Embryonic facial prominence (tissue), 1 donor: ENCODE measurements at regions not wholly inside any gene's neighbourhood (a gene's known extent, or its start where the extent isn't known, plus 50 kb on each side); places are given as distances from the start of the nearest gene placed in this dataset.

Experiments
- DNase-seq: peaks from one replicate; pipeline ENCODE4 v3.0.0-alpha.2; 2016; ENCODE audit errors: extremely low spot score

GRCh38 chr12:90149453-90149852, 440.8 kb upstream of the ATP2B1 start:
- no peak for DNase-seq

DNA sequence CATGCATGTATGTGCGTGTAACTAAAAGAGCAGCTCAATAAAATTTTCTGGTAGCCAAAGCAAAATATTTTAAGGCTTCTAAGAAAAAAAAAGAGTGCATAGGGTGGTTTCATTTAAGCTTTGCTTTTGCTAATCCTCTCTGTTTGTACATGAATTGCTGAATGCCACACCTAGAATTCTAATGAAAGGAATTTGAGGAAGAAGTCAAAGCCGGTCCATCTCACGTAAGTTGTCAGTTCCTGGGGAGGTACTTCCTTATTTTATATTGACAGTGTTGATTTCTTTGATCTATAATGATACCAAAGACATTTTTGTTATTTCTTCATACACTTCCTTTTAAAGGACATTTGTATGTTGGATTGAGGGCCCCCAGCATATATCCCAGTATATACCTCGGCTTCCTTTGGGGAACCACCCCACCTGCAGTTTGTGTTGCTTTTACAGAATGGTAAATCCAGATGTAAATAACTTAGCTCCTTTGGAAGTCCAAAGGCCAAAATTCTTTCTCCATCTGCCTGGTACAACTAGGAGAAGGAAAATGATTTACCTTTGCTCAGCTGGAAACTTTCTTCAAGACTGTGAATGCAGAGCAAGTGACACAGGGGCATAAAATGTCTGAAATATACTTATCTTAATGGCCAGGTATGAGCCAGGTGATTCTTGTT, 420.9 kb upstream of the ATP2B1 start:
- DNase-seq: no peak

- DNase-seq: no peak
These were observed 419.9 kb upstream of the ATP2B1 start for GRCh38 chr12:90128526-90128925.

DNA sequence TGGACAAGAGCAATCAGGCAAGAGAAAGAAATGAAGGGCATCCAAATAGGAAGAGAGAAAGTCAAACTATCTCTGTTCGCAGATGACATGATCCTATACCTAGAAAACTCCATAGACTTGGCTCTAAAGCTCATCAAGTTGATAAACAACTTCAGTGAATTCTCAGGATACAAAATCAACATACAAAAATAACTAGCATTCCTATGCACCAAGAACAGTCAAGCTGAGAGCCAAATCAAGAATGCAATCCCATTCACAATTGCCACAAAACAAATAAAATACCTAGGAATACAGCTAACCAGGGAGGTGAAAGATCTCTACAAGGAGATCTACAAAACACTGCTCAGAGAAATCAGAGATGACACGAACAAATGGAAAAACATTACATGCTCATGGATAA, 417.5 kb upstream of the ATP2B1 start:
- DNase-seq: no peak

- no peak for DNase-seq
These were observed 416.3 kb upstream of the ATP2B1 start for GRCh38 chr12:90124914-90125313.

DNA sequence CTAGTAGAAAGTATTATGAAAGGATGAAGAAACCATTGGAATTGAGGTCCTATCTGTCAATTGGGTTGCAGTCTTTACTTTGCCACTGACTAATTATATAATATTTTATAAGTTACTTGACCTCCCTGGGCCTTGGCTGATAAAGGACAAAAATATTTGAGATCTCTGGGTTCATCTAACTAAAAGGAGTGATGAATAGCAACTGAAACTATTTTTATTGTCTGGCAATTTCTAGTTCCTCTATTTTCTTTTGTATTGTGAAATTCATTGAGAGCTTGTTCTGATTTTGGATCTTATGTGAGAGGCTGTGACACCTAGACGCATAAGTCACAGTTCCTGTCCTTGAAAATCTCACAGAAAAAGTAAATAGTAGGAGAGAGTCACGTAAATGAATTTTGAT, 415.7 kb upstream of the ATP2B1 start:
- DNase-seq: no peak

GRCh38 chr12:90122681-90123080, 414.0 kb upstream of the ATP2B1 start:
- DNase-seq: no peak

GRCh38 chr12:90120627-90121026, 412.0 kb upstream of the ATP2B1 start:
- no peak for DNase-seq

DNA sequence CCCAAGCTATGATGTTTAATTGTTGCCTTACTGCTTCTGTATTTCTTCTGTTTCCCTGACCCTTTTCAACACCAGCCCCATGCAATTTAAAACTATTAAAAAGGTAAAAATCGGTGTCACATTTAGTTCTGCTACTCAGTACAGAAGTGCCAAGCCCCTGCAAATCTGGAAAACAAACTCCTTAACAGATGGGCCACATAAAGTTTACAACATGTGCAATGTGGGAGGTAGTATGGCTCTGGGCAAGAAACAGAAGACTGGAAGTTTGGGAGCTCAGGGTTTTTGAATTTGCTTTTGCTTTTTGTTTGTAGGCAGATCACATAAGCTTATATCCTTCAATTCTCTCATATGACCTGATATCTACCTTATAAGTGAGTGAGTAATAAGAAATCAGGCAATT, 404.0 kb upstream of the ATP2B1 start:
- no peak for DNase-seq

DNA sequence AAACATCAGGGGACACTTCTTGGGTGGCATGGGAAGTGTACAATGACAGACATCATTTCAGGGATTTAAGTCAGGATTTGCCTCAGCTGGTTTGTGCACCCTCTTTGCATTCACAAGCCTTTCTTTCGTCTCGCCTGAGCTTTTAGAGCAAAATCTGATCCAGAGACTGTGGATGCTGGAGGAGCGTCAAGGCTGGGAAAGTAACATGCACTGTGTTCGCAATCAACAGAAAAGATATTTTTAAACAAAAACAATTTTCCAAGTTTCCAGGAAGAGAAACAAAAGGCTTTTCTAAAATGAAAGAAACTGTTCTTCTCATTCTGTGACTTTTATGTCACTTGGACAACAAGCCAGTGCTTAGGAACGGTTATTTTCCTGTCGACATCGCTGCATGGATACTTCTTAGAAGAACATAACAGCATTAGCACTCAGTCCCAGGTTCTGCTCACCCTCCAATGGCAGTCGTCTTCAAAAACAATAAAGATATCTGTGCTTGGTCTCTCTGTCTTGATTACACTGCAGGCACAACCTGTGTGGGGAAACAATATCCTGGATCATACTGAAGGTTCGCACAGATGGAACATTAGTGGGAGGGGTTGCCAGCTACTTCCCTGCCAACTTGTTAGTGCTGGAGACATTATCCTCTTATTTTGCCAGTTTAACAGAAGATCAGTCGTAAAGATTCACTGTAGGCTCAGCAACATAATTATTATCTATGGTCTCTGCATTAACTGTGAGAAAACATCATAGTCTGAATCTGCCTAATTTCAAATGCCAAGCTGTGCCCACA, 403.3 kb upstream of the ATP2B1 start:
- no peak for DNase-seq

DNA sequence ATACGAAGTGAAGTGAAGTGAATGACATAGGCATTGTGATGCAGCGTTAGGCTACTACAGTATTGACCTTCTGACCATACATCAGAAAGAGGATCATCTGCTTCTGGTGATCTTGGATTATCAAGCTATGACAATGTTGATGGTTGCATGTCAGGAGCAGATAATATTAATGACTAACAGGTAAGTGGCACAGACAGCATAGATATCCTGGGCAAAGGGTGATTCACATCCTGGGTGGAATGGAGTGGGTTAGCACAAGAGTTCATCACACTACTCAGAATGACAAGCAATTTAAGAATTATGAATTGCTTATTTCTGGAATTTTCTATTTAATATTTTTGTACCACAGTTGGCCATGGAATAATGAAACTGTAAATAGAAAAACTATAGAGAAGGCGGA, 397.9 kb upstream of the ATP2B1 start:
- DNase-seq: no peak

DNA sequence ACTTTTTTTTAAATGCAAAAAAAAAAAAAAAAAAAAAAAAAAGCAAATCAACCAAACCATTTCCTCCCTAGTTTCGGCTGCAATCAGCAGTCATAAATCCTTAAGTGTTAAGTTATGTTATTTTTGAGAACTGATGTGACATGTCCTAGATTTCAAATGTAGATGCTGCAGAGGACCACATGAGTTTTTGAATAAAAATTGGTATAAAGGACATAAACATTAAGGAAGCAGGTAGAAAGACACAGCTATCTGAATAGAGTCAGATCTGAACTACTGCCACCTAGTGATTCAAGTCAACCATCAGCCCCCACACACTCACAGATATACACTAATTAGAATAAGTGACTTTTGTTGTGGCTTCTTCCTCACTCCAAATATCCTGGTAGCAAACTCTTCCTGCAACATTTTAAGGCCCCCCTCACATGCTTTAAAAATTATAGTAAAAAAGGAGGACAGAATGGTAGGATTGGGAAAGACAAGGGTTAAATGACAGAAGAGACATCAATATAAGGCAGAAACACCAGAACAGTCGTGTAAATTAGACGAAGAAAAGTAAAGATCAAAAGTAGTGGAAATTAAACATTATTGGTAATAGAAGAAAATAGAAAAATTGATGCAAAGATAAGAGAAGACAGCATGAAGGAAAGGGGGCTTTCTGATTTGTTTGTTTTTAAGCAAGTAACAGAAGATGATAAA, 394.5 kb upstream of the ATP2B1 start:
- DNase-seq: no peak

GRCh38 chr12:90100579-90100978, 391.9 kb upstream of the ATP2B1 start:
- DNase-seq: no peak

DNA sequence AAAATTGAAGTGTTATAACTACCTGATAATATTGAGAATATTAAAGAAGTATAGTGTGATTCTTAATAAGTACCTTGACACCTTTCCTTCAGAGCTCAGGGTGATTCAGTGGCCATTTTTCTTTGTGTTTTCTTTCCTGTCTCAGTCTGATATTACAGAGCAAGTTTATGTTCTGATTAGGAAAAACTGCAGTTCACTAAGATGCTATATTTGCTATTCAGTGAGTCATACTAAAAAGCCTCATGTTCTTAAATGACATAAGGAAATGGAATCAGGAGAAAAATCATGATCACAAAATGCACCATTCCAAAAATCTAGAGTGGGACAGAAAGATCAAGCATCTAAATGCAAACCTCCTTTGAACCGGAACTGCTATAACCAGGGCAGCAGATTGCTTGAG, 390.6 kb upstream of the ATP2B1 start:
- DNase-seq: no peak

DNA sequence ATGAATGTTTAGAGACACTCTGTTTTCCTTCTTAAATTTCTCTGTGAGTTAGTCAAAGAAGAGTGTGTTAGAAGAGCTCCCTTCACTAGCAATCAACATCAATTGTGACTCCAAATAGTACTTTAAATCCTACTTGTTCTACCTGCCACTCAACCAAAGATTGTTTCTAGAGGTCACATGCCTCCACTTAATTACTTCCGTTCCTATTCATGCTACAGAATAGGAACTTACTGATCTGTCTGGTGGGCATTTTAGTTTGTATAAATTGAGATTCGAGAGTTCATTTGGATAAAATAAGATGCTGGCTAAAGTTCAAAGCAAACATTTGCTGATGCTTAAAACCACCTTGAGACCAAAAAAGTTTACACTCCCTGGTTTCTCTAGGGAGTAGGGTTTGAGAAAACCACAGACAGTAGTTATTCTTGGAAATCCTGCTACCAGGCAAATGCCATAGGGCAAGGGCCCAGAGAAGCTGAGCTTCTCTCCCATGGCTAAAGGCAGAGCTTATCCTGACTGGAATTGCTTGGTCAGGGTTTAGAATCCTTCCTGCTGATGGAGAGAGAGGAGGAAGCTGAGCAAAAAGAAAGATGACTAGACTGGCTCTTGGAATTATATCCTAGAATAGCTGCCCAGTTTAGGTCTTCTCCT, 389.6 kb upstream of the ATP2B1 start:
- DNase-seq: no peak

- DNase-seq: no peak
These were observed 383.2 kb upstream of the ATP2B1 start for GRCh38 chr12:90091809-90092208.

DNA sequence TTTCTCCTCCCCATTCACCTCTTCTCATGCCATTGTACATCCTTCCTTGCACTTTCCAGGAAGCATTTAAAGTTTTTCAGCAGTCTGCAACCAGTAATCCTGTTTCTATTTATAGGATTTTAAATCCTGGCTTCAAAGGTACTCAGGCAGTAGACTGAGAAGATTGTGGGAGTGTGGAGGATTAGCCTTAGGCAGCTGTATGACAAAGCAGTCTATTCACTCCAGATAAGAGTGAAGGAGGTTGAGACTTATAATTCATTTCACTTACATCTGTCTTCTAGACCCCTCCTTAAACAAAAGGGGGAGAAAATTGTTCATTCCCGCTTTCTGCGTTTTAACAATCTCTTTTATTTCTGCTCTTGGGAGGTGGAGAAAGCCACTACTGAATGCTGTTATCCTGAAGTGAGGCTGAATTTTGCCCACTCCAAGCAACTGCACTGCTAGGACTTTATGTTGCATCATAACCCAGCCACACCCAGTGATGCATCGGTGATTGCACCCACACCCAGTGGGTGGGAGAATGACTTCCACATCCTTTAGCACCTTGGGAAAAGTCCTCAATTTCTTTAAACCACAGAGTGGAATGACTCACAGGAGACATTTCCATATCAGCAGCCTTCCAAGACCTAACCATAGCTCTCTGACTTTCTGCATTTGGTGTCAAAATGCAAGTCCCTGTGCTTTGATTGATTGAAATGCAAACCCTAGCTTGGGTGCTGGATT, 382.5 kb upstream of the ATP2B1 start:
- no peak for DNase-seq

- DNase-seq: no peak
These were observed 377.6 kb upstream of the ATP2B1 start for GRCh38 chr12:90086281-90086680.

GRCh38 chr12:90085494-90086274, 377.0 kb upstream of the ATP2B1 start:
- no peak for DNase-seq

GRCh38 chr12:90084018-90084417, 375.4 kb upstream of the ATP2B1 start:
- DNase-seq: no peak

- no peak for DNase-seq
These were observed 372.0 kb upstream of the ATP2B1 start for GRCh38 chr12:90080616-90081015.
